ENCODE measurements at regions not wholly inside any gene's neighbourhood (a gene's known extent, or its start where the extent isn't known, plus 50 kb on each side); places are given as distances from the start of the nearest gene placed in this dataset.

DNA sequence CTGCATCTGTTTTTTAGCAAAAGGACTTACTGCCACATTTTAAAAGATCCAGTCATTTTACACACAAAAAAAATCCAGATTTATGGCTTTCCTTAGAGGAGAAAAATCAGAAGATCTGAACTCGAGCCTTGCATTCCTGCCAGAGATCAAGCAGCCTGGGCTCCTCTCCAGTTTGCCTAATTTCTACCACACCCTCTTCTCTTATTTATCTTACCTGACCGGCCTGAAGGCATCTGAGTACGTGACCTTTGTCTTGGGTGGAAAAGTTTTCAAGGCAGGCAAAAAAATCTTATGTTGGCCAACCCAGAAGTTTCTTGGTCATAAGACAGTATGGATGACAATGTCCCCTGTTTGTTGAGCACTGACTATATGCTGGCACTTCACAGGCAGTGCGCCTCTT lies 60.3 kb downstream of the CHRD start:
- TF ChIP-seq CTCF (IDR thresholded peaks at IDR 0.05) = no peak
- no peak for TF ChIP-seq POLR2A (IDR thresholded peaks at IDR 0.05)
